ENCODE measurements at regions not wholly inside any gene's neighbourhood (a gene's known extent, or its start where the extent isn't known, plus 50 kb on each side); places are given as distances from the start of the nearest gene placed in this dataset.
"Not testable (repeated sequence)": the region's sequence is repeated elsewhere in the genome, so short reads cannot be mapped to it uniquely, and the experiment has no call there.

DNA sequence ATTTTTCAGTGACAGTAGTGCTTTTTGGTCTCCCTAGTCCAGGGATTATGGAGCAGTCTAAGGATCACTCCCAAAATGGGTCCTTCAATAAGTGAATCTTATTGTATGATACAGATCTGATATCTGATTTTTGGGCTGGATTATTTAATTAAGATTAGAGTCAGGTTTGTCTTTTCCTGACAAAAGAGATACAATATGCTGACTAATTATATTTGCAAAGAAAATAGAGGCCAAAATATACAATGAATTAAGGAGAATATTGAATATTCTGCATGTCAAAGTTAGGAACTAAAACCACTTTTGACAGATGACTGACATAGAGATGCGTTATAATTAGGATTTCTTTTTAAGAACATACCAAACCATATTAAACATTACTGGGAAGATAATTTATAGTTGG, 175.2 kb downstream of the FOXG1 start:
- DNase-seq (ENCODE audit: low spot score) (no peak), ATAC-seq (no peak)
- intact Hi-C loops (cut with DNase I), result no loop called here

DNA sequence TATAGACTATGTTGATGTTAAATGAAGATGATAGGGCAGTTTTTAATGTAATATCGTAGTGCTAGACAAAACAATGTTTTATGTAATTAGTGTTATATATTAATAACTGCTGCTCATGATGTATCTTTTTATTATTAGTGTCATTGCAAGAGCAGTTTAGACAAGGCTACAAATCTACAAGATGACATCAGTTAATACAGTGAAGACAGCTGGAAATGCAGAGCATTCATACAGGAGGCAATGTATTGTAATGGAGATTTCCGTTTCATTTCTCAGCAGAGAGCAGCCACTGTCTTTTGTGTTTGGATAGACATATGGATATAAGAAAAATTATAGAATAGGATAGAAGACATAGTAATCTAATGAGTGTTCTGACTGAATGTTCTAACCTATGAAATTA, 178.0 kb downstream of the FOXG1 start:
- DNase-seq (ENCODE audit: low spot score) (no peak), ATAC-seq (no peak)
- intact Hi-C loops (cut with DNase I), result no loop called here

DNA sequence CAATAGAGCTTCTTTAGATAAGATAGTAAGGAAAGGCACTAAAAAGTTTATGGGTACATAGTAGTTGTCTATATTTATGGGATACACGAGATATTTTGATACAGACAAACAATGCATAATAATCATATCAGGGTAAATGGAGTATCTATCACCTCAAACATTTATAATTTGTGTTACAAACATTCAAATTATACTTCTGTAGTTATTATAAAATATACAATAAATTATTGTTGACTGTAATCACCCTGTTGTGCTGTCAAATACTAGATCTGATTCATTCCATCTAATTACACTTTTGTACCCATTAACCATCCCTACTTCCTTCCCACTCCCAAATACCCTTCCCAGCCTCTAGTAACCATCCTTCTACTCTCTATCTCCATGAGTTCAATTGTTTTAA, 179.7 kb downstream of the FOXG1 start:
- ATAC-seq (no peak), DNase-seq (ENCODE audit: low spot score) (no peak)
- intact Hi-C loops (cut with DNase I), result no loop called here

- DNase-seq (ENCODE audit: low spot score), result no peak
- intact Hi-C loops (cut with DNase I), result no loop called here
- no peak for ATAC-seq
Measured at GRCh38 chr14:28949503-28949902, 182.9 kb downstream of the FOXG1 start.

DNA sequence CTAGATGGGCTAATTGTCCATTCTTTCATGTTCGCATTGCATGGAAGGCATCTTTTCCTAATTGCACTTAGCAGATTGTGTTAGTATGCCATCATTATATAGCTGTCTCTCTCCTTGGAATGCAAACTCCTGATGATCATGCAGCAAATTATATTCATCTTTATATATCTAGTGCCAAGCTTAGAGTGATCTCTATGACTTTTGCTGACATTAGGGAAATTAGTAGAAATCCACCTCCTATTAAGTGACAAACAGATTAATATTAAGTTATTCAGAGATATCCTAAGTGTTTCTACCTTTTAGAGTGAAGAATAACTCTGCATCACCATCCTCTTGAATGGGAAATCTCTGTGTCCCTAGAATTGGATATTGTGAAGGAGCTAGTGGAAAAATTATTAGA, 185.6 kb downstream of the FOXG1 start:
- ATAC-seq, result no peak
- DNase-seq (ENCODE audit: low spot score), result no peak

DNA sequence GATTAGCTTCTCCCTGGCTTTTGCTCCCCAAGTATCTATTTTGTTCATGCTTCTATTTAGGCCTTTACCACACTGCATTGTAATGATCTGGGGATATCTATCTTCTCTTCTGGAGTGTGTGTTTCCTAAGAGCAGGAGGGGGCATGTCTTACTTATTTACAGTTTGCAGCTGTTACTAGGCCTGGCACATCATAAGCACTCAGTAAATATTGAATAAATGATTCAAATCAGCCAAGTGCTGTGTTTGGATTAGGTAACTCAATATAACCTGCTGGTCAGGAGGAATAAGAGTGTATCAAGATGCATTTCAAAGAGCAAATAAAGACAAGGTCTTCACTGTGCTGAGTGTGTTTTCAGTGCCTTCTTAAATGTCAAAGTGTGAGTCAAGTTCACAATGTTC, 186.1 kb downstream of the FOXG1 start:
- intact Hi-C loops (cut with DNase I), result no loop called here
- DNase-seq (ENCODE audit: low spot score) (no peak), ATAC-seq (no peak)

More for the DNA sequence above, 185.6 kb downstream of the FOXG1 start:
- intact Hi-C loops (cut with DNase I), result no loop called here

DNA sequence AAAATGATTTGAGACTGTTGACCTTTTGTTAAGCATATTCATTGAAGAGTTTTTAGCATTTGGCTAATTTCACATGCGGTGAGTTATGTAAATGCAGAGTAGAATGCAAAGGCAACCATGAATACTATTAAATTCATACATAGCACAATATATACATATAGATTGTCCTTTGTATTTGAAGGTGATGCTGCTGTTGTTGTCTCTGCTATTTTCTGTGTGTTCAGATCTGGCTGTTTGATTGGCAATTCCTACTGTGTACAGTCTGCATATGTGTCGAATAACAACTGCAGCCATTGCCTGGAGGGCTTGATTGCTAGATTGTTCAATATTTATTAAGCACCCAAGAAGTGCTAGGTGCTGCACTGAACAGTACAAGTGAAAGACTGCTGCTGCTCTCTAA, 187.4 kb downstream of the FOXG1 start:
- intact Hi-C loops (cut with DNase I), result no loop called here
- DNase-seq (ENCODE audit: low spot score) (no peak), ATAC-seq (no peak)

DNA sequence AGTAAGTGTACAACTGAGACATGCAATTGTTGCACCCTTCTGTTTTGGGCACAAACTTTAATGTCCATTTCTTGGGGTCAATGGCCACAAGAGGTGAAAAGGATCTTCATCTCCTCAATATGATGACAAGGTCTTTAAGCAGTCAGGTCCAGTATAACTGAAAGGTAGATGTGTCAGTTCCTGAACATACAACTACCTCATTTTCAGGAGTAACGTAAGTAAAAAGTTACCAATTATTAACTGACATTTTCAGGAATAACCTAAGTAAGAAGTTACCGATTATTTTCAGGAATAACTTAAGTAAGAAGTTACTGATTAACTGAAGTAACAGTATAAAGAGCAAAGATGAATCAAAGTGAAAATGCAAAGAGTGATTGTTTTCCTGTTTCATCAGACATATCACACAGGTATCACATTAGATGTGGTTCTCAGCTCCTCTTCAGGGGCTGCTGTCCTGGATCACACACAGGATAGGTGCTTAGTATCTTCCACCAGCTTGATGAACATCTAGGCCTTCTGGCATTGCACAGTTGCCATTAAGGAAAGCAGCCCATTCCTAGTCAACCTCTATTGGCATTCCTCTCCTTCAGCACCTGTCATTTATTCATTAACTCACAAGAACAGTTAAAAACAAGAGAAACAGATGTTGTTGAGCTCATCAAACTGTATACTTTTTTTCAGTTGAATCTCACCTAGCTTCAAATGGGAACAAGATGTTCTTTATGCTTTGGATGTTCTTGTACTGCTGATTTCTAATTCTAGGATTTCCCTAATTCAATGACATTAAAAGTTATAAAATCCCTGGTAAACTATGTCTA, 200.0 kb downstream of the FOXG1 start:
- ATAC-seq (no peak), DNase-seq (ENCODE audit: low spot score) (no peak)
- intact Hi-C loops (cut with DNase I), result no loop called here

DNA sequence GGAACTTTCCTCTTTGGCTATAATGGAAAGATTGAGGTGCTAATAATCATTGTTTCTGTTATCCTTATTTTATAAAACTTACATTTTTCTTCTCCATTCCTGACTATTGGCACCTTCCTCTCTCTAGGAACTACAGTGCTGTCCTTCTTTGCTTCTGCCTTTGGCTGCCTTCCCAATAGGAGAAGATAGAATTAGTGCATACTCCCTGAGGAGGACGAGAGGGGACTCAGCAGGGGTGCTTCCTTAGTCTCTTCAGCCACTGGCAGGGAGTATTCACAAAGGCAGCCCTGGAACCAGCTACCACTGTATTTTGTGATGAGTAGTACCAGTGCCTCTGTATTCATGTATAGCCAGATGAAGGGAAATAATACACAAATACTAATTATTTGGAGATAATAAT, 208.5 kb downstream of the FOXG1 start:
- no peak for ATAC-seq
- intact Hi-C loops (cut with DNase I), result loop anchor here (2.0 kb wide), 1 partner anchor 60 kb away; no protein-coding TSS in a partner anchor
- DNase-seq (ENCODE audit: low spot score), result no peak

GRCh38 chr14:28982228-28982627, 215.6 kb downstream of the FOXG1 start:
- intact Hi-C loops (cut with DNase I), result no loop called here
- no peak for DNase-seq (ENCODE audit: low spot score)
- no peak for ATAC-seq

DNA sequence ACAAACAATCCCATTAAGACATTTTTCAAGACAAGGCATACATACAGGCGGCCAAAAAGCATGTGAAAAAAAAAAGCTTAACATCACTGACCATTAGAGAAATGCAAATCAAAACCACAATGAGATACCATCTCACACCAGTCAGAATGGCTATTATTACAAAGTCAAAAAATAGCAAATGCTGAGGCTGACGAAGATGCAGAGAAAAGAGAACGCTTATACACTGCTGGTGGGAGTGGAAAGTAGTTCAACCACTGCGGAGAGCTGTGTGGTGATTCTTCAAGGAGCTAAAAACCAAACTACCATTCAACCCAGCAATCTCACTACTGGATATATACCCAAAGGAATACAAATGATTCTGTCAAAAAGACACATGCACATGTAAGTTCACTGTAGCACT, 216.7 kb downstream of the FOXG1 start:
- intact Hi-C loops (cut with DNase I), result no loop called here
- ATAC-seq (no peak), DNase-seq (ENCODE audit: low spot score) (no peak)

- DNase-seq (ENCODE audit: low spot score) (no peak), ATAC-seq (no peak)
- intact Hi-C loops (cut with DNase I), result no loop called here
Measured at GRCh38 chr14:28987516-28987915, 220.9 kb downstream of the FOXG1 start.

DNA sequence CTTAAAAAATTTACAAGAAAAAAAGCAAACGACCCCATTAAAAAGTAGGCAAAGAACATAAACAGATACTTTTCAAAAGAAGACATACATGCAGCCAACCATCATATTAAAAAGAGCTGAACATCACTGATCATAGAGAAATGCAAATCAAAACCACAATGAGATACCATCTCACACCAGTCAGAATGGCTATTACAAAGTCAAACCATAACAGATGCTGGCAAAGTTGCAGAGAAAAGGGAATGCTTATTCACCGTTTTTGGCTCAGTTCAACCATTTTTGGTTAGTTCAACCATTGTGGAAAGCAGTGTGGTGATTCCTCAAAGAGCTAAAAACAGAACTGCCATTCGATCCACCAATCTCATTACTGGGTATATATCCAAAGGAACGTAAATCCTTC, 230.6 kb downstream of the FOXG1 start:
- DNase-seq (ENCODE audit: low spot score); intact Hi-C loops (cut with DNase I): not testable (repeated sequence)

DNA sequence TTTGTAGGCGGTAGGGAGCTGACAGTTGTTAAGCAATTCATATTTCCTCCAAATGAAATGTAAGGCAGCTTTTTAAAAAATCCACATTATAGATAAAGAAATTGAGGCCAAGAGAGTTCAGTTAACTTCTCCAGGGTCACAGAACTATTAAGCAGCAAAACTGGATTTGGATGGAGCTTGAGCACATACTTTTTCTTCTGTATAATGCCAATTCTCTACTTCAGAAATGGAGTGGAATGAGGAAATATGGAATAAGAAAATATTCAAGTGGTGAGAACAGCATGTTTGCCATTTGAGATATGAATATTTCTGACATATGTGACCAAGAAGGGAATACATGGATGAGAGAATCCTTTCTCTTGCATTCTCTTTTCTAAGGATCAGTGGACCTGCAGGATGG, 233.1 kb downstream of the FOXG1 start:
- DNase-seq (ENCODE audit: low spot score), result no peak
- intact Hi-C loops (cut with DNase I), result no loop called here
- no peak for ATAC-seq

More for the DNA sequence above, 230.6 kb downstream of the FOXG1 start:
- ATAC-seq, result not testable (repeated sequence)

DNA sequence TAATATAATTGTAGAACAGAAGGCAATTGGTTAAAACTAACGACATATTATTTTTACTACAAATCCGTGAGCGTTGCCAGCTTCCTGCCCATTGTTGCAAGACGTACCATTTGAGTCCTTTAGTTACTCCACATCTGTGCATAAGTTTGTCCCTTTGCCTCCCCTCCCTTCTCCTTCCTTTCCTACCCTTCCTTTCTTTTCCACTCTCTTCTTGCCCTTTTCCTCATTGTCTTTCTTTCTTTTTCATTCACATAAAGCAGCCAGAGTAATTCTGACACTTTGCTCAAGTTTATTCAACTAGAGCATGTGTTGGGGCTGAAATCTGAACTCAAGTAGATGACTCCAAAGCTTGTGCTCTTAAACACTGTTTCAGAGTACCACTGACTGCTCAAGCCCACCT, 239.1 kb downstream of the FOXG1 start:
- ATAC-seq (no peak), DNase-seq (ENCODE audit: low spot score) (no peak)
- intact Hi-C loops (cut with DNase I), result no loop called here

- DNase-seq (ENCODE audit: low spot score) (no peak), ATAC-seq (no peak)
- intact Hi-C loops (cut with DNase I), result no loop called here
Measured at GRCh38 chr14:29007990-29008389, 241.4 kb downstream of the FOXG1 start.

GRCh38 chr14:29016050-29016900, 249.7 kb downstream of the FOXG1 start:
- peak; percentile 56 for DNase-seq (ENCODE audit: low spot score)
- no peak for ATAC-seq
- intact Hi-C loops (cut with DNase I), result no loop called here

DNA sequence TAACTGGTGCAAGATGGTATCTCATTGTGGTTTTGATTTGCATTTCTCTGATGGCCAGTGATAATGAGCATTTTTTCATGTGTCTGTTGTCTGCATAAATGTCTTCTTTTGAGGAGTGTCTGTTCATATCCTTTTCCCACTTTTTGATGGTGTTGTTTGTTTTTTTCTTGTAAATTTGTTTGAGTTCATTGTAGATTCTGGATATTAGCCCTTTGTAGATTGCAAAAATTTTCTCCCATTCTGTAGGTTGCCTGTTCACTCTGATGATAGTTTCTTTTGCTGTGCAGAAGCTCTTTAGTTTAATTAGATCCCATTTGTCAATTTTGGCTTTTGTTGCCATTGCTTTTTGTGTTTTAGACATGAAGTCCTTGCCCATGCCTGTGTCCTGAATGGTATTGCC, 256.9 kb downstream of the FOXG1 start:
- ATAC-seq; DNase-seq (ENCODE audit: low spot score); intact Hi-C loops (cut with DNase I): not testable (repeated sequence)

- intact Hi-C loops (cut with DNase I); ATAC-seq; DNase-seq (ENCODE audit: low spot score): not testable (repeated sequence)
Measured at GRCh38 chr14:29027441-29027840, 260.9 kb downstream of the FOXG1 start.
